Mesendoderm (in vitro differentiated cells): ENCODE measurements at regions not wholly inside any gene's neighbourhood (a gene's known extent, or its start where the extent isn't known, plus 50 kb on each side); places are given as distances from the start of the nearest gene placed in this dataset.

ENCODE experiments used
- DNase-seq: peaks from one replicate; pipeline ENCODE4 v3.0.0; 2013
- H2AK5ac ChIP-seq: 2 replicates; pipeline ENCODE4 v1.6.1; 2013; ENCODE audit warnings: low read length, inconsistent platforms
- H2BK120ac ChIP-seq: 2 replicates; pipeline ENCODE4 v1.6.1; 2013; ENCODE audit warnings: low read depth, mild to moderate bottlenecking, low read length, moderate library complexity, mixed read lengths
- H2BK15ac ChIP-seq: replicated peaks from 2 replicates; pipeline ENCODE4 v1.6.1; 2013; ENCODE audit warnings: low read depth, mild to moderate bottlenecking, moderate library complexity
- H2BK5ac ChIP-seq: 2 replicates; pipeline ENCODE4 v1.6.1; 2013; ENCODE audit warnings: low read length, inconsistent platforms
- H3K18ac ChIP-seq: 2 replicates; pipeline ENCODE4 v1.6.1; 2013; ENCODE audit warnings: mild to moderate bottlenecking, low read length, mixed read lengths
- H3K23ac ChIP-seq: one replicate; pipeline ENCODE4 v1.6.1; 2013; ENCODE audit warnings: low read length
- H3K27ac ChIP-seq: 2 replicates; pipeline ENCODE4 v1.5.1; 2013; ENCODE audit warnings: low read depth, mild to moderate bottlenecking, inconsistent platforms, low read length, moderate library complexity
- H3K27me3 ChIP-seq: 2 replicates; pipeline ENCODE4 v1.6.1; 2013; ENCODE audit warnings: low read length, control low read depth, mild to moderate bottlenecking, inconsistent platforms; ENCODE audit not compliant: insufficient read depth, poor library complexity
- H3K36me3 ChIP-seq: 2 replicates; pipeline ENCODE4 v1.6.1; 2013; ENCODE audit warnings: low read length, inconsistent platforms; ENCODE audit not compliant: control insufficient read depth, insufficient read depth
- H3K4ac ChIP-seq: one replicate; pipeline ENCODE4 v1.6.1; 2013; ENCODE audit warnings: low read depth, mild to moderate bottlenecking, low read length, moderate library complexity
- H3K4me1 ChIP-seq: 2 replicates; pipeline ENCODE4 v1.6.1; 2013; ENCODE audit warnings: low read depth, low read length, inconsistent platforms; ENCODE audit not compliant: control insufficient read depth
- H3K4me2 ChIP-seq: 2 replicates; pipeline ENCODE4 v1.6.1; 2013; ENCODE audit warnings: low read length
- H3K4me3 ChIP-seq: 2 replicates; pipeline ENCODE4 v1.5.1; 2013; ENCODE audit warnings: mild to moderate bottlenecking, low read length
- H3K56ac ChIP-seq: one replicate; pipeline ENCODE4 v1.6.1; 2013; ENCODE audit warnings: low read length
- H3K79me1 ChIP-seq: 2 replicates; pipeline ENCODE4 v1.6.1; 2013; ENCODE audit warnings: low read length, inconsistent platforms
- H3K79me2 ChIP-seq: 2 replicates; pipeline ENCODE4 v1.6.1; 2013; ENCODE audit warnings: mild to moderate bottlenecking, low read length; ENCODE audit not compliant: control insufficient read depth, insufficient read depth
- H3K9ac ChIP-seq: 2 replicates; pipeline ENCODE4 v1.6.1; 2013; ENCODE audit warnings: low read length, inconsistent platforms
- H4K5ac ChIP-seq: one replicate; pipeline ENCODE4 v1.6.1; 2013; ENCODE audit warnings: low read length
- H4K8ac ChIP-seq: one replicate; pipeline ENCODE4 v1.6.1; 2013; ENCODE audit warnings: low read depth, mild to moderate bottlenecking, control low read depth, low read length, moderate library complexity
- WGBS: extraction: QIAGEN DNeasy Blood & Tissue Kit; methylation state at CpG from one replicate; pipeline ENCODE4 v1.1.7; 2013; ENCODE audit warnings: low lambda C conversion rate, missing lambda C conversion rate; ENCODE audit not compliant: insufficient coverage; ENCODE audit errors: extremely low coverage; 5-methylcytosine and 5-hydroxymethylcytosine counted together

GRCh38 chr2:16429431-16430145, 236.0 kb downstream of the CYRIA start:
- no peak overlapping the region for H3K4me2 ChIP-seq
- H2BK120ac ChIP-seq = no peak overlapping the region
- no peaks in the 10 kb centered on the region for H3K36me3 ChIP-seq
- no peak overlapping the region for H4K8ac ChIP-seq
- no CpG with 5 or more reads among the region's 2 CpGs for WGBS
- H3K56ac ChIP-seq = no peak overlapping the region
- H3K4ac ChIP-seq = no peak overlapping the region
- H4K5ac ChIP-seq = no peak overlapping the region
- H3K4me3 ChIP-seq = no peak overlapping the region
- H3K79me2 ChIP-seq = no peaks in the 10 kb centered on the region
- H2AK5ac ChIP-seq = no peak overlapping the region
- no peak overlapping the region for H2BK5ac ChIP-seq
- no peak overlapping the region for H2BK15ac ChIP-seq
- no peaks in the 10 kb centered on the region for H3K79me1 ChIP-seq
- peak; percentile 68 for DNase-seq
- no peaks in the 10 kb centered on the region for H3K27me3 ChIP-seq
- H3K27ac ChIP-seq = no peak overlapping the region
- H3K18ac ChIP-seq = no peak overlapping the region
- peaks cover 5% of the 10 kb centered on the region for H3K4me1 ChIP-seq
- no peak overlapping the region for H3K23ac ChIP-seq
- H3K9ac ChIP-seq = no peak overlapping the region

GRCh38 chr2:16429002-16429401, 236.6 kb downstream of the CYRIA start:
- H3K4me3 ChIP-seq = no peak overlapping the region
- H3K79me2 ChIP-seq = no peaks in the 10 kb centered on the region
- no peak overlapping the region for H2BK15ac ChIP-seq
- H3K27ac ChIP-seq = no peak overlapping the region
- H3K36me3 ChIP-seq = no peaks in the 10 kb centered on the region
- no peak overlapping the region for H2BK5ac ChIP-seq
- H3K9ac ChIP-seq = no peak overlapping the region
- H4K8ac ChIP-seq = no peak overlapping the region
- peaks cover 5% of the 10 kb centered on the region for H3K4me1 ChIP-seq
- H3K23ac ChIP-seq = no peak overlapping the region
- no CpG with 5 or more reads among the region's 2 CpGs for WGBS
- DNase-seq = no peak
- no peak overlapping the region for H3K56ac ChIP-seq
- no peak overlapping the region for H2AK5ac ChIP-seq
- no peak overlapping the region for H3K18ac ChIP-seq
- no peak overlapping the region for H3K4ac ChIP-seq
- no peaks in the 10 kb centered on the region for H3K79me1 ChIP-seq
- no peak overlapping the region for H3K4me2 ChIP-seq
- H2BK120ac ChIP-seq = no peak overlapping the region
- H4K5ac ChIP-seq = no peak overlapping the region
- H3K27me3 ChIP-seq = no peaks in the 10 kb centered on the region

- H3K4me3 ChIP-seq = no peak overlapping the region
- no peak overlapping the region for H3K9ac ChIP-seq
- H3K56ac ChIP-seq = no peak overlapping the region
- peaks cover 5% of the 10 kb centered on the region for H3K4me1 ChIP-seq
- no peak overlapping the region for H3K18ac ChIP-seq
- no peak overlapping the region for H2BK15ac ChIP-seq
- peak overlapping the region; percentile 62 for H3K27ac ChIP-seq
- no peaks in the 10 kb centered on the region for H3K36me3 ChIP-seq
- H2AK5ac ChIP-seq = no peak overlapping the region
- no peaks in the 10 kb centered on the region for H3K79me1 ChIP-seq
- H2BK120ac ChIP-seq = no peak overlapping the region
- peak; percentile 96 for DNase-seq
- H4K8ac ChIP-seq = no peak overlapping the region
- no peak overlapping the region for H2BK5ac ChIP-seq
- no peaks in the 10 kb centered on the region for H3K27me3 ChIP-seq
- H3K4me2 ChIP-seq = no peak overlapping the region
- no peak overlapping the region for H3K4ac ChIP-seq
- H3K23ac ChIP-seq = no peak overlapping the region
- H4K5ac ChIP-seq = no peak overlapping the region
- H3K79me2 ChIP-seq = no peaks in the 10 kb centered on the region
- WGBS = no CpG with 5 or more reads among the region's 6 CpGs
Observed at GRCh38 chr2:16425462-16426336, 239.9 kb downstream of the CYRIA start.

GRCh38 chr2:16420421-16420820, 245.2 kb downstream of the CYRIA start:
- Histone ChIP-seq H3K79me2 (no peaks in the 10 kb centered on the region), H3K23ac (no peak overlapping the region), H3K4me3 (no peak overlapping the region), H4K8ac (no peak overlapping the region), H3K4ac (no peak overlapping the region), H3K79me1 (no peaks in the 10 kb centered on the region), H3K27me3 (no peaks in the 10 kb centered on the region), H4K5ac (no peak overlapping the region), H3K36me3 (no peaks in the 10 kb centered on the region), H3K4me2 (no peak overlapping the region), H2BK5ac (no peak overlapping the region), H3K18ac (no peak overlapping the region), H2AK5ac (no peak overlapping the region), H2BK120ac (no peak overlapping the region), H3K9ac (no peak overlapping the region), H3K4me1 (peaks cover 3% of the 10 kb centered on the region), H2BK15ac (no peak overlapping the region), H3K56ac (no peak overlapping the region), H3K27ac (no peak overlapping the region)
- no peak for DNase-seq
- WGBS = no CpG with 5 or more reads among the region's 1 CpG

GRCh38 chr2:16417726-16418125, 247.9 kb downstream of the CYRIA start:
- Histone ChIP-seq H3K23ac (no peak overlapping the region), H3K27me3 (no peaks in the 10 kb centered on the region)
- no CpG with 5 or more reads among the region's 3 CpGs for WGBS

More at GRCh38 chr2:16417726-16418125, 247.9 kb downstream of the CYRIA start:
- no peak overlapping the region for H2BK15ac ChIP-seq
- H3K18ac ChIP-seq = no peak overlapping the region
- no peak overlapping the region for H4K8ac ChIP-seq
- H4K5ac ChIP-seq = no peak overlapping the region
- no peak overlapping the region for H2BK5ac ChIP-seq
- no peaks in the 10 kb centered on the region for H3K36me3 ChIP-seq
- H3K56ac ChIP-seq = no peak overlapping the region
- no peaks in the 10 kb centered on the region for H3K79me1 ChIP-seq
- no peak overlapping the region for H3K4ac ChIP-seq
- no peak overlapping the region for H2BK120ac ChIP-seq
- H3K4me2 ChIP-seq = no peak overlapping the region
- H3K4me1 ChIP-seq = no peaks in the 10 kb centered on the region
- H2AK5ac ChIP-seq = no peak overlapping the region
- no peaks in the 10 kb centered on the region for H3K79me2 ChIP-seq
- H3K27ac ChIP-seq = no peak overlapping the region
- H3K4me3 ChIP-seq = no peak overlapping the region
- DNase-seq = no peak
- no peak overlapping the region for H3K9ac ChIP-seq
